ENCODE measurements at regions not wholly inside any gene's neighbourhood (a gene's known extent, or its start where the extent isn't known, plus 50 kb on each side); places are given as distances from the start of the nearest gene placed in this dataset.

DNA sequence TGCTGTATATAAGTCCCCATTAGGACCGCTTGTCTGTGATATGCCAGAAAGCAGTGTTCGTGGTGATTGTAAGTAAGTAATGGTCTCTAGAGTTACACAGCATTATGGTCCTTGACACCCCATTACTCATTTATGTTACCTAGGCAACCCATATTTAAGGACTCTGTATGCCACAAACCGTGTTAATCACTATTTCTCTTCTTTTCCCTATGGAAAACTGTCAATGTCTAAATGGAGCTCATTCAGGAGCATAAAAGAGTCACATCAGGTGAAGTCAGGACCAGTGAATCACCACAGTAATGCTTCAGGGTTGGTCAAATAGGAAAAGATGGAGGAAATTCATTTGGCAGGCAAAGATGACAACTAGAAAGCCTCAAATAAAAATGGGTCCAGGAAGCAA lies 146.6 kb upstream of the PEX5L start:
- H3K36me3 ChIP-seq, result no peaks in the 10 kb centered on the region
- H3K4me3 ChIP-seq, result no peak overlapping the region
- no peaks in the 10 kb centered on the region for H3K27me3 ChIP-seq
- H3K4me1 ChIP-seq, result no peaks in the 10 kb centered on the region
- intact Hi-C loops (cut with DNase I), result no loop called here
- TF ChIP-seq, protein P1, sequence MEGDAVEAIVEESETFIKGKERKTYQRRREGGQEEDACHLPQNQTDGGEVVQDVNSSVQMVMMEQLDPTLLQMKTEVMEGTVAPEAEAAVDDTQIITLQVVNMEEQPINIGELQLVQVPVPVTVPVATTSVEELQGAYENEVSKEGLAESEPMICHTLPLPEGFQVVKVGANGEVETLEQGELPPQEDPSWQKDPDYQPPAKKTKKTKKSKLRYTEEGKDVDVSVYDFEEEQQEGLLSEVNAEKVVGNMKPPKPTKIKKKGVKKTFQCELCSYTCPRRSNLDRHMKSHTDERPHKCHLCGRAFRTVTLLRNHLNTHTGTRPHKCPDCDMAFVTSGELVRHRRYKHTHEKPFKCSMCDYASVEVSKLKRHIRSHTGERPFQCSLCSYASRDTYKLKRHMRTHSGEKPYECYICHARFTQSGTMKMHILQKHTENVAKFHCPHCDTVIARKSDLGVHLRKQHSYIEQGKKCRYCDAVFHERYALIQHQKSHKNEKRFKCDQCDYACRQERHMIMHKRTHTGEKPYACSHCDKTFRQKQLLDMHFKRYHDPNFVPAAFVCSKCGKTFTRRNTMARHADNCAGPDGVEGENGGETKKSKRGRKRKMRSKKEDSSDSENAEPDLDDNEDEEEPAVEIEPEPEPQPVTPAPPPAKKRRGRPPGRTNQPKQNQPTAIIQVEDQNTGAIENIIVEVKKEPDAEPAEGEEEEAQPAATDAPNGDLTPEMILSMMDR (IDR thresholded peaks at IDR 0.05), result no peak
- DNase-seq, result no peak
- WGBS, 2 donors, result 71 to 76% methylated on average over 3 of the region's 3 CpGs
- H3K27ac ChIP-seq, result no peak overlapping the region
- ATAC-seq, result no peak
- H3K9me3 ChIP-seq, result peaks cover 0 to 3% (median 0%) of the 10 kb centered on the region in 11 donors

DNA sequence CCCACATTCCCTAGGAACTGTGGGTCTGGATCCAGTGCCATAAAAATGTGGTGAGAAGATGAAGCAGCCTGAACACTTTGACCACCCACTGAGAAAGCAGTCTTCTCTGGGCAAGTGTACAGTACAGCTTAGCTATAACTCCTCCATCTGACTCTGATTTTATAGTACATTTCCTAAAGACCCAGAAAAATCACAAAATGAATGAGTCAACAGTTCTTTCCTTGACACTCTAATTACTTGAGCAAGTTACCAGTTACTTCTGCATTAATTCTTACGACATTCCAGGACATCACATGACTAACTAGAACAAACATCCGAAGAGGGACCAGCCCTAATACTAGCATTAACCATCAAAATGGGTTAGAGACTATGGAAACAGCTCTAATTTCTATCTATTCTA lies 148.1 kb upstream of the PEX5L start:
- TF ChIP-seq, protein P1 (IDR thresholded peaks at IDR 0.05), result no peak
- Histone ChIP-seq H3K4me1 (no peaks in the 10 kb centered on the region), H3K36me3 (no peaks in the 10 kb centered on the region), H3K4me3 (no peak overlapping the region), H3K27me3 (no peaks in the 10 kb centered on the region), H3K27ac (no peak overlapping the region), H3K9me3 (peaks cover 0 to 3% (median 0%) of the 10 kb centered on the region in 11 donors)
- no peak for DNase-seq
- ATAC-seq, result no peak
- 73 to 77% methylated on average over 2 of the region's 2 CpGs for WGBS, 2 donors
- intact Hi-C loops (cut with DNase I), result no loop called here

DNA sequence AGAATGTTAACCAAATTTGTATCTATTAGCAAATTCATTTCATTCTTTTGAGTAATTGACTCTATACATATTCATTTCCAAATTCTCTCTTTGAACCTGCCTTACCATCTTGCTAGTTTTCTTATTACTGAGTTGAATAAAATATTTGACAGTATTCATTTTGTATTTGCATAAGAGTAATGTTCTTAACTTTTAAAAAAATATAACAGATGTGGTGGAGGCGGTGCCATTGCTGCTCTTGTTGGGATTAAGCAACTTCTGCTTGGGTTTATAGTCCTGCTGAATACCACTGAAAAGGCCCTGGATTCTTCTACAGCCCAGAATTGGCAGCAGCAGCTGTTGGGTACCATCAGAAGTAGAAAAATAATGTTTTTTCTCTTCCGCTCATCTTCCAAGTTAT lies 148.9 kb upstream of the PEX5L start:
- WGBS, 2 donors, result 82 to 86% methylated on average over 2 of the region's 2 CpGs
- no peaks in the 10 kb centered on the region for H3K4me1 ChIP-seq
- DNase-seq, result no peak
- no peak for ATAC-seq
- TF ChIP-seq, protein P1 (IDR thresholded peaks at IDR 0.05), result no peak
- H3K27ac ChIP-seq, result no peak overlapping the region
- H3K36me3 ChIP-seq, result no peaks in the 10 kb centered on the region
- H3K4me3 ChIP-seq, result no peak overlapping the region
- intact Hi-C loops (cut with DNase I), result no loop called here
- no peaks in the 10 kb centered on the region for H3K27me3 ChIP-seq
- H3K9me3 ChIP-seq, result peaks cover 0 to 3% (median 0%) of the 10 kb centered on the region in 11 donors

DNA sequence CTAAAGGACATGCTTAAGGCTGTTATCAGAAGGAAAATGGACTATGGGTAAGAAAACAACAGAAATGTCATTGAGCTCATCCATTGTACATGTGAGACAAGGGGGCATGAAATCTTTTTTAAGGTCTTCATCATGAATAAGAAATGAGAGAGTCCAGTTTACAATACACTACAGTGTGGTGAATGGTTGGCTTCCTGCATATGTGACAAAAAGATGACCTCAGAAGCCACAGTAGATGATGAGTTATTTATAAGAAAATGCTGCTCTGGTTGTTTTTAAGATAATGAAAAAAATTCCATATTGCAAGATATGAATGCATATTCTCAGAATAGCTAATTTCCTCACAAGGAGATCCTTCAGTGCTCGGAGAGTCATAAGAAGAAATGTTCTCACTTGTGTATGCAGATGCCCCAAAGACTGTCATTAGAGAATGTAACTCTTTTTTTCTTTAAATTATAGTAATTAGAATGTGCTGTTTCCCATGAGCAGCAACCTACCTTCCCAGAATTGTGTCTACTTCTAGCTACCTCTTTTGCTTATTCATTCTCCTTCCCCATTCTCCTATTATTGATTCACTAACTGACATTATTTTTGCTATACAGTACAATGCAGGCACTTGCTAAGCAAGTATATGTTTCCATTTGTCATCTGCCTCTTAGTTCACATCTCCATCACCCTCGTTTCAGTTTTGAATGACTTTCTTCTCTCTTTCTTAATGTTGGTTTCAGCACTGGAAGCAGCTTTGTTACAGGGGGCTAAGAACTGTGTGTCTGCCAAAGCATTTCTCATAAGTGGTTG lies 152.0 kb upstream of the PEX5L start:
- Histone ChIP-seq H3K27ac (no peak overlapping the region), H3K27me3 (no peaks in the 10 kb centered on the region), H3K4me3 (no peak overlapping the region), H3K4me1 (no peaks in the 10 kb centered on the region), H3K9me3 (no peaks in the 10 kb centered on the region), H3K36me3 (no peaks in the 10 kb centered on the region)
- TF ChIP-seq, protein P1 (IDR thresholded peaks at IDR 0.05), result no peak
- no peak for ATAC-seq
- DNase-seq, result no peak
- intact Hi-C loops (cut with DNase I), result no loop called here
- 54 to 59% methylated on average over 2 of the region's 2 CpGs for WGBS, 2 donors

Measured in heart right ventricle (tissue), 16 donors.